Skeletal muscle tissue (tissue), 3 donors: ENCODE measurements at regions not wholly inside any gene's neighbourhood (a gene's known extent, or its start where the extent isn't known, plus 50 kb on each side); places are given as distances from the start of the nearest gene placed in this dataset.

Experiments used
- H3K27ac ChIP-seq: one replicate; pipeline ENCODE4 v1.7.0; 2013; ENCODE audit warnings: mild to moderate bottlenecking, low read depth, low read length, inconsistent platforms
- H3K27me3 ChIP-seq, 3 donors: one replicate each; pipeline ENCODE4 v1.7.0; 2013; ENCODE audit warnings: low read length in 3 of 3; ENCODE audit not compliant: control insufficient read depth in 3 of 3, insufficient read depth in 3 of 3
- H3K36me3 ChIP-seq, 3 donors: one replicate each; pipeline ENCODE4 v1.7.0; 2013; ENCODE audit warnings: low read length in 3 of 3; ENCODE audit not compliant: control insufficient read depth in 3 of 3, insufficient read depth in 3 of 3
- H3K4me1 ChIP-seq, 3 donors: one replicate each; pipeline ENCODE4 v1.7.0; 2013; ENCODE audit warnings: low read length in 3 of 3, mild to moderate bottlenecking in 3 of 3; ENCODE audit not compliant: control insufficient read depth in 3 of 3, insufficient read depth in 3 of 3
- H3K4me3 ChIP-seq, 3 donors: one replicate each; pipeline ENCODE4 v1.7.0; 2013; ENCODE audit warnings: low read length in 3 of 3
- H3K9ac ChIP-seq, 3 donors: one replicate each; pipeline ENCODE4 v1.7.0; 2013; ENCODE audit warnings: low read length in 3 of 3, mild to moderate bottlenecking in 3 of 3, moderate library complexity in 2 of 3, low read depth in 1 of 3
- H3K9me3 ChIP-seq, 3 donors: one replicate each; pipeline ENCODE4 v1.7.0; 2013; ENCODE audit warnings: low read length in 3 of 3; ENCODE audit not compliant: control insufficient read depth in 3 of 3
- donor health status: Osteomylitis.

GRCh38 chr2:48829569-48829968, 74.0 kb upstream of the LHCGR start:
- Histone ChIP-seq H3K36me3 (no peaks in the 10 kb centered on the region), H3K27ac (no peak overlapping the region), H3K4me3 (no peak overlapping the region), H3K4me1 (no peaks in the 10 kb centered on the region), H3K9ac (no peak overlapping the region), H3K27me3 (no peaks in the 10 kb centered on the region), H3K9me3 (no peaks in the 10 kb centered on the region)

DNA sequence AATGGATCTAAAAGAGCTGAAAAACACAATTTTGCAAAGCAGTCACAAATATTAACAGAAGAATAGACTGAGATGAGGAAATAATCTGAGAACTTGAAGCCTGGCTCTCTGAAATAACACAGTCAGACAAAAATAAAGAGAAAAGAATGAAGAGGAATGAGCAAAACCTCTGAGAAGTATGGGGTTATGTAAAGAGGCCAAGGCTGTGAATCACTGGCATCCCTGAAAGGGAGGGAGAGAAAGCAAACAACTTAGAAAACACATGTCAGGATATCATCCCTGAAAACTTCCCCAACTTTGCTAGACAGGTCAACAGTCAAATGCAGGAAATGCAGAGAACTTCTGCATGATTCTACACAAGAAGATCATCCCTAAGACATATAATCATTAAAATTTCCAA, 73.5 kb upstream of the LHCGR start:
- Histone ChIP-seq H3K9me3 (no peaks in the 10 kb centered on the region), H3K27ac (no peak overlapping the region), H3K4me3 (no peak overlapping the region), H3K4me1 (no peaks in the 10 kb centered on the region), H3K36me3 (no peaks in the 10 kb centered on the region), H3K27me3 (no peaks in the 10 kb centered on the region), H3K9ac (no peak overlapping the region)

GRCh38 chr2:48826986-48827385, 71.5 kb upstream of the LHCGR start:
- no peak overlapping the region for H3K4me3 ChIP-seq
- H3K36me3 ChIP-seq: no peaks in the 10 kb centered on the region
- H3K9me3 ChIP-seq: no peaks in the 10 kb centered on the region
- H3K27ac ChIP-seq: no peak overlapping the region
- no peaks in the 10 kb centered on the region for H3K4me1 ChIP-seq
- no peaks in the 10 kb centered on the region for H3K27me3 ChIP-seq
- no peak overlapping the region for H3K9ac ChIP-seq

GRCh38 chr2:48824116-48824515, 68.6 kb upstream of the LHCGR start:
- Histone ChIP-seq H3K9ac (no peak overlapping the region), H3K27me3 (no peaks in the 10 kb centered on the region), H3K9me3 (no peaks in the 10 kb centered on the region), H3K4me3 (no peak overlapping the region), H3K36me3 (no peaks in the 10 kb centered on the region), H3K4me1 (no peaks in the 10 kb centered on the region), H3K27ac (no peak overlapping the region)

GRCh38 chr2:48819206-48819735, 63.7 kb upstream of the LHCGR start:
- no peak overlapping the region for H3K27ac ChIP-seq
- no peak overlapping the region for H3K9ac ChIP-seq
- H3K9me3 ChIP-seq: no peaks in the 10 kb centered on the region
- H3K4me3 ChIP-seq: no peak overlapping the region
- no peaks in the 10 kb centered on the region for H3K36me3 ChIP-seq
- no peaks in the 10 kb centered on the region for H3K4me1 ChIP-seq
- no peaks in the 10 kb centered on the region for H3K27me3 ChIP-seq

- Histone ChIP-seq H3K9me3 (no peaks in the 10 kb centered on the region), H3K9ac (no peak overlapping the region), H3K27ac (no peak overlapping the region), H3K27me3 (no peaks in the 10 kb centered on the region), H3K4me1 (no peaks in the 10 kb centered on the region), H3K36me3 (no peaks in the 10 kb centered on the region), H3K4me3 (no peak overlapping the region)
These were observed 61.8 kb upstream of the LHCGR start for GRCh38 chr2:48817355-48817754.

GRCh38 chr2:48812416-48812815, 56.9 kb upstream of the LHCGR start:
- no peaks in the 10 kb centered on the region for H3K9me3 ChIP-seq
- H3K9ac ChIP-seq: no peak overlapping the region
- no peak overlapping the region for H3K4me3 ChIP-seq
- H3K36me3 ChIP-seq: no peaks in the 10 kb centered on the region
- no peaks in the 10 kb centered on the region for H3K4me1 ChIP-seq
- no peaks in the 10 kb centered on the region for H3K27me3 ChIP-seq
- H3K27ac ChIP-seq: no peak overlapping the region

GRCh38 chr2:48808311-48808710, 52.8 kb upstream of the LHCGR start:
- Histone ChIP-seq H3K9ac (no peak overlapping the region), H3K4me1 (no peaks in the 10 kb centered on the region)

More at GRCh38 chr2:48808311-48808710, 52.8 kb upstream of the LHCGR start:
- Histone ChIP-seq H3K4me3 (no peak overlapping the region), H3K27me3 (no peaks in the 10 kb centered on the region), H3K36me3 (no peaks in the 10 kb centered on the region), H3K9me3 (no peaks in the 10 kb centered on the region), H3K27ac (no peak overlapping the region)
